ENCODE measurements at regions not wholly inside any gene's neighbourhood (a gene's known extent, or its start where the extent isn't known, plus 50 kb on each side); places are given as distances from the start of the nearest gene placed in this dataset.

DNA sequence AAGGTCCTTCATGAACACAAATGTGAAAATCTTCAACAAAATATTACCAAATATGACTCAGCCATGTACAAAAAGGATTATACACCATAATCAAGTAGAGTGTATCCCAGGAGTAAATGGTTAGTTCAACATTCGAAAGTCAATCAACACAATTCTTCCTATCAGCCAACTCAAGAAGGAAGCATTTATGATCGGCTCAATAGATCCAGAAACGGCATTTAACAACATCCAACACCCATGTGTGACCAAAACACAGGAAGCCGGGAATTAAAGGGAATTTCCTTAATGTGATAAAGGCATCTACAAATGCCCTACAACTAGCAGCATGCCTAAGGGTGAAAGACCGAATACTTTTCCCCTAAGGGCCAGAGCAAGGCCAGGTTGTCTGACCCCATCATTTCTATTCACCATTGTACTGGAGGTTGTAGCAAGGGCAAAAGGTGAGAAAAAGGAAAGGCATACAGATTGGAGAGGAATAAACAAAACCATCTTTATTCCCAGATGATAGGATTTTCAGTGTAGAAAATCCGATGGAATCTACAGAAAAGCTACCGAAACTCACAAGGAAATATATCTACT is 69.9 kb upstream of the CLDN5 start:
- ChIA-PET POLR2A (no interaction called here), CTCF (interaction anchor here (1.1 to 2.3 kb wide), 3 partner anchors 8 to 36 kb away, joined by 3 to 8 read pairs (median 3); no protein-coding TSS in a partner anchor)
- no peak for TF ChIP-seq CTCF (IDR thresholded peaks at IDR 0.05; ENCODE audit: control extremely low read depth, extremely low read depth, low read depth, missing control alignments)

GRCh38 chr22:19595532-19595931 is 71.3 kb upstream of the CLDN5 start:
- CTCF ChIA-PET: interaction anchor here (1.1 to 1.5 kb wide), 3 partner anchors 19 to 387 kb away, joined by 3 read pairs; no protein-coding TSS in a partner anchor
- DNase-seq (ENCODE audit: extremely low spot score): no peak
- POLR2A ChIA-PET: no interaction called here

More for the DNA sequence above, 69.9 kb upstream of the CLDN5 start:
- no peak for DNase-seq (ENCODE audit: extremely low spot score)

GRCh38 chr22:19596680-19597398 is 72.6 kb upstream of the CLDN5 start:
- ChIA-PET POLR2A (interaction anchor here (0.7 kb wide), 1 partner anchor 540 kb away, joined by 7 read pairs; no protein-coding TSS in a partner anchor), CTCF (interaction anchor here (1.1 kb wide), 1 partner anchor 20 kb away, joined by 3 read pairs; no protein-coding TSS in a partner anchor)
- TF ChIP-seq CTCF (IDR thresholded peaks at IDR 0.05; ENCODE audit: control extremely low read depth, extremely low read depth, low read depth, missing control alignments): no peak
- DNase-seq (ENCODE audit: extremely low spot score): no peak

More at GRCh38 chr22:19595532-19595931, 71.3 kb upstream of the CLDN5 start:
- TF ChIP-seq CTCF (IDR thresholded peaks at IDR 0.05; ENCODE audit: control extremely low read depth, extremely low read depth, low read depth, missing control alignments): no peak

- CTCF ChIA-PET: no interaction called here
- POLR2A ChIA-PET: no interaction called here
- DNase-seq (ENCODE audit: extremely low spot score): no peak
- no peak for TF ChIP-seq CTCF (IDR thresholded peaks at IDR 0.05; ENCODE audit: control extremely low read depth, extremely low read depth, low read depth, missing control alignments)
These were observed 73.2 kb upstream of the CLDN5 start for GRCh38 chr22:19597399-19597735.

GRCh38 chr22:19598054-19598855 is 74.0 kb upstream of the CLDN5 start:
- no peak for DNase-seq (ENCODE audit: extremely low spot score)
- no peak for TF ChIP-seq CTCF (IDR thresholded peaks at IDR 0.05; ENCODE audit: control extremely low read depth, extremely low read depth, low read depth, missing control alignments)
- ChIA-PET POLR2A (no interaction called here), CTCF (no interaction called here)

- CTCF ChIA-PET: interaction anchor here (1.0 kb wide), 1 partner anchor 31 kb away, joined by 3 read pairs; no protein-coding TSS in a partner anchor
- DNase-seq (ENCODE audit: extremely low spot score): no peak
- TF ChIP-seq CTCF (IDR thresholded peaks at IDR 0.05; ENCODE audit: control extremely low read depth, extremely low read depth, low read depth, missing control alignments): no peak
- POLR2A ChIA-PET: no interaction called here
These were observed 74.8 kb upstream of the CLDN5 start for GRCh38 chr22:19599004-19599403.
